Ovary (tissue), 7 donors: ENCODE measurements at regions not wholly inside any gene's neighbourhood (a gene's known extent, or its start where the extent isn't known, plus 50 kb on each side); places are given as distances from the start of the nearest gene placed in this dataset.

Experiments used
- DNase-seq, 5 donors: peaks; one replicate each; pipeline ENCODE4 v3.0.0-alpha.2; 2019 to 2020
- H3K27ac ChIP-seq, 2 donors: fragments of 200-600 bp; one replicate each; pipeline versions ENCODE4 v1.5.1 to v1.8.0; 2019 to 2022
- H3K27me3 ChIP-seq: fragments of 200-600 bp; one replicate; pipeline ENCODE4 v1.8.0; 2022
- H3K36me3 ChIP-seq: fragments of 200-600 bp; sonication (generic); one replicate; pipeline ENCODE4 v1.5.1; 2019
- H3K4me1 ChIP-seq: one replicate; pipeline ENCODE4 v1.8.1; 2013; ENCODE audit warnings: mild to moderate bottlenecking, moderate library complexity; ENCODE audit not compliant: insufficient read depth
- H3K4me3 ChIP-seq: fragments of 200-600 bp; sonication (generic); one replicate; pipeline ENCODE4 v1.5.1; 2017
- H3K9me3 ChIP-seq, 2 donors: fragments of 200-600 bp in 1 of 2; sonication (generic) in 1 of 2; one replicate each; pipeline versions ENCODE4 v1.5.1 to v1.8.1; 2013 to 2019; ENCODE audit warnings: mild to moderate bottlenecking in 1 of 2, moderate library complexity in 1 of 2
- CTCF ChIP-seq, 3 donors: fragments of 450-650 bp in 2 of 3; fragments of 200-600 bp in 1 of 3; IDR thresholded peaks; one replicate each; pipeline versions ENCODE4 v1.5.1 to v1.8.0; 2016 to 2022; ENCODE audit warnings: antibody characterized with exemption in 3 of 3, mild to moderate bottlenecking in 1 of 3
- EP300 ChIP-seq: sonication (generic); formaldehyde crosslinking; IDR thresholded peaks from one replicate; pipeline ENCODE4 v1.6.1; 2017; ENCODE audit warnings: antibody characterized with exemption
- POLR2A ChIP-seq: fragments of 450-650 bp; IDR thresholded peaks from one replicate; pipeline ENCODE4 v1.6.1; 2017; ENCODE audit warnings: antibody characterized with exemption, mild to moderate bottlenecking, moderate library complexity
- WGBS, 3 donors: extraction: QIAGEN DNeasy Blood & Tissue Kit in 1 of 3; methylation state at CpG; one replicate each; pipeline versions ENCODE4 v1.1.5 to v1.1.7; 2013 to 2017; 5-methylcytosine and 5-hydroxymethylcytosine counted together
- intact Hi-C, 4 donors: fragments of 100-400 bp; cut with DNase I; formaldehyde crosslinking; loops; one replicate each; pipeline versions ENCODE4 v1.11.0 to v1.15.1; 2022 to 2023
- donor health status: DM: no; HTN: no; CAD: no; lungs with moderate emphysema.
- donor health status: DM: no; HTN: no; CAD: no.
- donor health status: Bipolar disorder and iron deficiency.
- donor health status: DM: no; HTN: no; CAD: no.
- donor health status: DM: yes; HTN: yes; CAD: no.

GRCh38 chr7:16189026-16189715 lies 232.2 kb downstream of the CRPPA start:
- no peaks in the 10 kb centered on the region for H3K27me3 ChIP-seq
- TF ChIP-seq EP300 = no peak
- TF ChIP-seq CTCF (IDR thresholded peaks at IDR 0.05) = no peak
- TF ChIP-seq POLR2A = no peak
- no peak for DNase-seq
- WGBS, 3 donors = 94 to 97% (median 96%) methylated on average over 2 of the region's 2 CpGs
- H3K27ac ChIP-seq = no peak overlapping the region
- H3K36me3 ChIP-seq = no peaks in the 10 kb centered on the region
- H3K4me3 ChIP-seq = no peak overlapping the region
- no peaks in the 10 kb centered on the region for H3K9me3 ChIP-seq
- intact Hi-C loops = no loop called here
- no peaks in the 10 kb centered on the region for H3K4me1 ChIP-seq

GRCh38 chr7:16187131-16187530 lies 234.2 kb downstream of the CRPPA start:
- H3K4me3 ChIP-seq = no peak overlapping the region
- TF ChIP-seq CTCF (IDR thresholded peaks at IDR 0.05) (no peak), POLR2A (no peak), EP300 (no peak)
- H3K27me3 ChIP-seq = no peaks in the 10 kb centered on the region
- no peaks in the 10 kb centered on the region for H3K36me3 ChIP-seq
- no peaks in the 10 kb centered on the region for H3K9me3 ChIP-seq
- DNase-seq = no peak
- H3K27ac ChIP-seq = no peak overlapping the region
- intact Hi-C loops = no loop called here
- WGBS, 3 donors = 74 to 88% (median 77%) methylated on average over 1 of the region's 1 CpG
- H3K4me1 ChIP-seq = no peaks in the 10 kb centered on the region

GRCh38 chr7:16178585-16178984 lies 242.8 kb downstream of the CRPPA start:
- Histone ChIP-seq H3K27ac (no peak overlapping the region), H3K4me1 (no peaks in the 10 kb centered on the region), H3K36me3 (no peaks in the 10 kb centered on the region), H3K27me3 (no peaks in the 10 kb centered on the region), H3K9me3 (no peaks in the 10 kb centered on the region), H3K4me3 (no peak overlapping the region)
- DNase-seq = no peak
- TF ChIP-seq CTCF (IDR thresholded peaks at IDR 0.05) = no peak
- no peak for TF ChIP-seq POLR2A
- no peak for TF ChIP-seq EP300
- intact Hi-C loops = no loop called here
- 78 to 82% (median 81%) methylated on average over 2 of the region's 2 CpGs for WGBS, 3 donors

- Histone ChIP-seq H3K36me3 (no peaks in the 10 kb centered on the region), H3K27ac (no peak overlapping the region), H3K4me1 (no peaks in the 10 kb centered on the region), H3K4me3 (no peak overlapping the region), H3K27me3 (no peaks in the 10 kb centered on the region), H3K9me3 (no peaks in the 10 kb centered on the region)
- 46 to 57% (median 55%) methylated on average over 2 of the region's 2 CpGs for WGBS, 3 donors
- TF ChIP-seq EP300 = no peak
- no peak for TF ChIP-seq CTCF (IDR thresholded peaks at IDR 0.05)
- TF ChIP-seq POLR2A = no peak
- intact Hi-C loops = no loop called here
- no peak for DNase-seq
Observed at GRCh38 chr7:16178092-16178491, 243.2 kb downstream of the CRPPA start.
